ENCODE measurements at regions not wholly inside any gene's neighbourhood (a gene's known extent, or its start where the extent isn't known, plus 50 kb on each side); places are given as distances from the start of the nearest gene placed in this dataset.
"Not testable (repeated sequence)": the region's sequence is repeated elsewhere in the genome, so short reads cannot be mapped to it uniquely, and the experiment has no call there.

DNA sequence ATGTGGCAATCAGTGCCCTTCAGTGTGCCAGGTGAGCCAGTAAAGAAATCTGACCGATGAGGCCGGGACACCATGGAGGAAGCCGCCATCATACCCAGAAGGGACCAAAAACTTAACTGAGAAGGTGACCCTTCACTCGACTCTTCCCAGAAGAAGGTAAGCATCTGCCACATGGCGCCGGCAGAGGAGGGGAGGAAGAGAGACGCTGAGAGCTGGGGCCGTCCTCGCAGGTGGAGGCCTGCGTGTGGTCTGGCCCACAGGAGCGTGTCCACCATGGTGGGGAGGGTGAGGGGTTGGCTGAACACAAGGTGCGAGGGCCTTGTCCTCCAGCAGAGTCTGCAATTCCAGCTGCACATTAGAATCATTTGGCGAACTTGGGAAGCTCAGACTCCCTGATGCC, 513.1 kb upstream of the RAB6C start:
- no peak for FAIRE-seq

DNA sequence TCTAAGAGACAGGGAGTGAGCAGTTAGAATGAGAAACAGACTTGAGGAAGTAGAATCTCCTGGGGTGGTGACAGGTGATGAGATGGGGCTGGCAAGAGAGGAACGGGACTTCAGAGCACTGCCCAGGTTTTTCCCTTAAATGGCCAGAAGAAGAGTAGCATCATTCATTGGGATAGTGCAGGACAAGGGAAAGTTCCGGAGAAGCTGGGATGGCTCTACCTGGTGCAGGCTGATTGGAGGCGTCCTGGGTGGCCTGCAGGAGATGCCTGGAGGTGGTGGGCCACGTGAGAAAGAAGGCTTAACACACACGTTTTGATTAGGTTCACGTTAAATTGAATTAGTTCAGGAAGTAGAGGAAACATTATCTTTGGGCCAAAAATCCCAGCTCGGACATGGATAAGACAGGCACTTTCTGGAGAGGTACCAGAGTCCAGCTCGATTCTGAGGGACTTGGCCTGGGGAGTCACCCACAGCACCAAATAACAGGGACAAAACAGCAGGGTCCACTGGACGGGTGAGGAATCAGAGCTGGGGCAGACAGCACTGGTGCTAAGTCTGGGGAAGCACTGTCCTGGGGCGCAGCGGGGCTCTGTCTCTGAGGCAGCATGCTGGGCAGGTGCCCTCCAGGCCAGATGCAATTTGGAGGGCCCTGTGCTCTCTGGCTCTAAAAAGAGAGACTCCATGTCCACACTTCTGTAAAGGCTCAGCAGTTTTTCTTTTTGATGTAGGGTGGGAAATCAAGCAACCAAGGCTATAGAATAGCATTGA, 512.3 kb upstream of the RAB6C start:
- no peak for FAIRE-seq

DNA sequence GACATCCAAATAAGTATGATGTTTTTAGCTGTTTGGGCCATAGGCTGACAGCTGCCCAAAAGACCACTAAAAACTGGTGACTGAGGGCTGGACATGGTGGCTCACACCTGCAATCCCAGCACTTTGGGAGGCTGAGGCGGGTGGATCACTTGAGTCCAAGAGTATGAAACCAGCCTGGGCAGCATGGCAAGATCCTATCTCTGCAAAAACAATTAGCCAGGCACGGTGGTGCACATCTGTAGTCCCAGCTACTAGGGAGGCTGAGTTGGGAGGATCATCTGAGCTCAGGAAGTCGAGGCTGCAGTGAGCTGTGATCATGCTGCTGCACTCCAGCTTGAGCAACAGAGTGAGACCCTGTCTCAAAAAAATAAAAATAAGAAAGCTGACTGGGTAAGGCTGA, 511.5 kb upstream of the RAB6C start:
- no peak for FAIRE-seq

DNA sequence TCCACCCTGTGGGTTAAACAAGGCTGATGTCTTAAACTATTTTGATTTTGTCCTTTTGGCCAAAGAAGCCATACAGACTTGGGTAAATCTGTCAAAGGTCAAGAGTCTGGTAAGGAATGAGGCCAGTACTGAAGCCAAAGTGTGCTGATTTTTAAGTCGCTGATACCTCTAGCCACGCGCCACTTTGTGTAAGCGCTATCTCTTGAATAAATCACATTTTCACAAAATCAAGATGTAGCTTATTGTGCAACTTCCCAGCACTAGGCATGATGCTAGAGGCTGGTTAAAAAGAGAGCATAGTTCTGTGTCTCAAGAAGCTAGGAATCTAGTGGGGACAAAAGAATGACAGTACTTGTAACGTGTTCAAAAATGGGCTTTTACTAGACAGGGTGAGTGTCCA, 510.6 kb upstream of the RAB6C start:
- FAIRE-seq, result no peak

DNA sequence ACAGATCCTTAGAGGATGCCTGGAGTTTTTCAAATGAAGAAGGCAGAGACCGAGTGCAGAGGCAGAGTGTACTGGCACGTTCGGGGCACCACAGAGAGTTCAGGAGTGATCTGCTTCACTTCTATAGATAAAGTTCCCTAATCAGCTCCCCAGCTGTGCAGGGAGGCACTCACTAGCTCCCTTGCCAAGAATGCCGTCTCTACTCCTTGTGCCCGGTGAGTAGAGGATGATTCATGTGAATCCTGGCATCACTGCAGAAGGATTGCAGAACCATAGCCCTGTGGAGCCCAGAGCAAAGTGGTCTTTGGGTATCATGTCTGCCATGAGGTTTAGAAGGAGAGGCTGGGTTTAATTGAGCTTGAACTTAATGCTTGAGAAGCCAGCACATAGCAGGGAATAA, 510.1 kb upstream of the RAB6C start:
- no peak for FAIRE-seq

DNA sequence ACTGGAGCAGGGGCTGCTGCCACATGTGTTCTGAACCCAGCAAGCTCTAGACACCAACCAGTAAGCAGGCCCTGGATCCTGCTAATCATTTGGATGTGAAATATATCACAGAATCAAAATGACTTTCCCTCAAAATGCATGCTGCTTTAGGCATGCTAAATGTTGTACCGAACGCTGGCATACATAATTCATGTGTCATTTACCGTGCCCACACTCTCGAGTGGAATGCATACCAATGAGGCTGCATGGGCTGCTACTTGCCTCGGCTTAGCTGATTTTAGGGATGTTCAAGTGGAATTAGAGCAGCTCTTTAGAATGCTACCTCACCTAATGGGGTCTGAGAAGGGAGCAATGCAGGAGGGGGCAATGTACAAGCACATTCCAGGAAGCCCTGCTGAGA, 509.6 kb upstream of the RAB6C start:
- no peak for FAIRE-seq

DNA sequence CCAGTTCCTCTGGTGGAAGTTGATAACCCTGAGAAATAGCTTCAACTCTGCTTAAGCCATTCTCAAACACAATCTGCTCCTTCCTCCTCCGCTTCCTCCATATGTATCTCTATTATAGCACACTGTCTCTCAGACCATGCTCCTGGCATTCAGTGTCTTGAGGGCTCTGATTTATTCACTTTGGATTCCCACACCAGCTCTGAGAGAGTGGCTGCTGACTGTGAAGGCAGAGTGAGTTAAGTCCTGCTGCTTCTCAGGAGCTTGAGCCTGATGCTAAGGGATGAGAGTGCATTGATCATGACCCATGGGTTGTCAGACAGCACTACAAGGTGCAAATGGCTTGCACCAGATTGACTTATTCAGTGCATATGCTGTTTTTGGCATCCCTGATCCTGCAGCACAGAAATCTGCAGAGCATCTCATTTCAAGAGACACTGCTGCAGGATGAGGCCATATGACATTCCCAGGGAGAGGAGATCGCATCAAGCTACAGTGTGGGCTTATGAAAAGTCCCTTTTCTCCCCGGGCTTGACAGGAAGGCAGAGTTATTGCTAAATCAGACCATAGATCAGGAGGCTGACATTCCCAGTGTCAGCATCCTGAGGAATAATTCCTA, 500.5 kb upstream of the RAB6C start:
- FAIRE-seq, result no peak

DNA sequence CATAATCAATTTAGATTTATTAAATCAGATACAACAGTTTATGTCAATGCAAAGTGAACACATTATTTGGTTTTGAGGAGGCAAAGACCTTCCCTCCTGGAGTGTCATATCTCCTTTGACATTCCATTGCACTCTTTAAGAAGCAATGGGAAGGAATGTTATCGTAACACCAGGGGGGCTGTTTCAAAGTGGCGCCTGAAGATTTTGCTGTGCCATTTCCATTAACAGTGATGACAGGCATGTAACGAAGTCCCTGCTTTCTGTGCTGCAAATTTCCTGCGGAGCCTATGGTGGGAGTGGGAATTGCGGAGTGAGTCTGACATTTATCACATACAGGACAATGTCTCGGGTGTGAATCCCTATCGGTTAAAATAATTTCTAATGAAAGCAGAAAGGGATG, 499.6 kb upstream of the RAB6C start:
- FAIRE-seq, result no peak

DNA sequence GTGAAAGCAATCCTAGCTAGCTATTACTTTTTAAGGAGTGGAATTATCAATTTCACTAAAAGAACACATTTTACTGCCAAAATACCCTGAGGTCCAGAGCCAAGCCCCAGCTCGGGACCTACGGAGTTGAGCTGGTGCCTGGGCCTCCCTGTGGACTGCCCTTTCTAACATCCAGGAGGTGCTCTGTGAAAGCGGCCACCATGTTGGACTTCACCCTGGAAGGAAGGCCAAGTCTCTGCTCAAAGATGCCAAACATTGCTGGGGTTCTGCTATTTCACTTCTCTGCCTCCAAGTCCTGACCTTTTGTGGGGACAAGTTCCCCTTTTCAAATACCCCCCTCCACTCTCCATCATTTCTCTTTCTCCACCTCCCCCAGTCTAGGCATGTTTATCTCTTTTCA, 498.7 kb upstream of the RAB6C start:
- FAIRE-seq, result no peak

DNA sequence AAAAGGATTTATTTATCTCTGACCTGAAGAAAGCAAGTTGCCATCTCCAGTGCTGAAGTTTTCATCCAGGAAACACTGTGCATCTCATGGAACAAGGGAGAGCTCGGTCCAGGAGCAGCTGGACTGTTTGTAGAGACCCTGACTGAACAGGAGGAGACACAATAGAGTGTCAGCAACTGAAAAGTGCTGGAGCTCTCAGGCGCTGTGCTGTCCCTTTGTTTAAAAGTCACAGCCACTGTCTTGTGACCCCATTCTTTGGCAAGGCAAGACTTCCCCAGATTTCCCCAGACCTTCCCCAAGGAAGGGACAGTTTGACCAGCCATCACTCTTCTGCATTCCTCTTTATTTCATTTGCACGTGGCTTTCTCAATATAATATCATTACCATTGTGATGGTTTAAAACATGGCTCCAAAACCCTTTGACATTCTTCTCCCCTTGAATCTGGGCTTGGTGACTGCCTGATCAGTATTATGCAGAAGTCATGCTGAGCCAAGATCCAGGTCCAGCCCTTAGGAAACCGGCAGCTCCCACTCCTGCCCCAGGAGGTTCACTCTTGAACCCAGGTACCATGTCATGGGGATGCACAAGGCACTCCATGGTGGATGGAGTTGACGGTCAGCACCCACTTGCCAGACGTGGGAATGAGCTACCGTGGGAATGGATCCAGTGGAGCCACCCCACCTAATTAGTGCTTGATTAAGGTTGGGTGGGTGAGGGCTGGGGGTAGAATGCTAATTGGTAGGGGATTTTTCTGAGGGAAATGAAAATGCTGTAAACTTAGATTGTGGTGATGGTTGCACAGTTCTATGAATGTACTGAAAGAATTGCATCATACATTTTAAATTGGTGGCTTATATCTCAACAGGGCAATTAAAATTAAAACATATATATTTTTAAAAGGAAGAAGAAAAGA, 497.9 kb upstream of the RAB6C start:
- no peak for FAIRE-seq

DNA sequence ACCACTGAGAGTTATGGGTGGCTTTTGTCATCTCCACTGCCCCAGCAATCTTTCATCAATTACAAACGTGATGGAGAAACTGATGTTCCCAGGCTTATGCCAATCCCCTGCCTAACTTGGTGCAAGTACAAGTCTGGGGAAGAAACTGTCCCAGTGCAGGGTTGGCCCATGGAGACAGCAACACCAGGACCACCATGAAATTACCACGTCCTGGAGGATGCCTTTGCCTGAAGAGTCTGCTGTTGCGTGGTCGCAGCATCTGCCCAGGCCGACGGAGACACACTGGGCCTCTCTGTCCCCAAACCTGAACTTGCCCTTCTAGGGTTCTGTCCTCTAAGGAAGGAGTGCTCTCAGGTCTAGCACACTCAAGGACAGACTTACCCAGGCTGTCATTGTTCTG, 496.8 kb upstream of the RAB6C start:
- FAIRE-seq, result no peak

DNA sequence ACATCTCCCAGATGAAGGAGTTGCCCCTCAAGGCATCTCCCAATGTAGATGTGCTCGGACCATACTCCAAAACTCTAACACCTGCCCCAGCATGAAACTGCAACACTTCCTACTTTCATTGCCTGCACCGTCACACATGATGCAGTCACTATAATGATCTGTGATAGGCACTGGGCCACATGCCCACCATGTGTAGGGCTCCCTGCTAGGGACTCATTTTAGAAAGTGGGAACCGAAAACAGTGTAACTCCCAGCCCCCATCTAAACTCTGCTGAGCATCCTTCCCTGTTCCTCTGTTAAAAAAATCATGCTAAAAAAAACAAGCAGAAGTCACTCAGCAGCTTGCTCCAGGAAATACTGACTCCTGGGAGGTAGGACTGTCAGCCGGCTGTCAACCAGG, 496.1 kb upstream of the RAB6C start:
- FAIRE-seq, result no peak

DNA sequence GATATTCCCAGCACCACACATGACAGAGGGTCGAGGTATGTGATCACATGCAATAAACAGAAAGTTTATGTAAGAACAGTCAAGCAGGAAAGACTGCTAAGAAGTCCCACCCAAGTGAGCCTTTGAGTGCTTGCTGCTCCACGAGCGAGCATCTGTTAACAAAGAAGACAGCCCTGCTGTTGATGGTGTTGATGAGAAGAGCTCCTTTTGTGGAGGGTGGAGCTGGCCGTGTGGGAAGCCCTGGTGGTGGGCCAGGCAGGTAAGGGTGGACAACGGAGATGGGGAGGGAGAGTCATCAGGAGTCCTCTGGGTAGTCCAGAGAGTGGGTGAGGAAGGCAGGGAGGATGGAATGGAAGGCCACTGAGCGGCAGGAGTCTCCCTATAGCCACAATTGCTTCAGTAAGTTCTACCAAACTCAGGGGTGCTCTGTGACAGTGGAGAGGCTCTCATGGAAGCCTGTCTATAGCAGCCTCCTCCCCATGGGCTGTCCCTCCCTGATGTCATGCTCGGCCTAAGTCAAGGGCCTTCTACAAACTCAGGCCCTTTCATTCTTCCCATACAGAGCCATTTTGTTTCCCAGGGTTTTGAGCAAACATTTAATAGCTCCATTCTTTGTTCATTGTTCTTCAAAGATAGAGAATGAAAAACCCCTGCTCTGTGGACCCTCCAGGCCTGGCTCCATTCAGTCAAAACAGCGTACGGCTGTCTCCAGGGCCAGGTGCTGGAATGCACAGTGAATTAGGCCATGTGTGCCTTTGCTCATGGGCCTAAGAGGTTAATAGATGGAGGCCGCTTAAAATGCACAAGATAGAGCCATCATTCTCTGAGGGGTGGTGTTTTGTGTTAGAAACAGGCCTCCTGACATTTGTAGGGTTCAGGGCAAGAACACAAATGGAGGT, 494.2 kb upstream of the RAB6C start:
- no peak for FAIRE-seq

DNA sequence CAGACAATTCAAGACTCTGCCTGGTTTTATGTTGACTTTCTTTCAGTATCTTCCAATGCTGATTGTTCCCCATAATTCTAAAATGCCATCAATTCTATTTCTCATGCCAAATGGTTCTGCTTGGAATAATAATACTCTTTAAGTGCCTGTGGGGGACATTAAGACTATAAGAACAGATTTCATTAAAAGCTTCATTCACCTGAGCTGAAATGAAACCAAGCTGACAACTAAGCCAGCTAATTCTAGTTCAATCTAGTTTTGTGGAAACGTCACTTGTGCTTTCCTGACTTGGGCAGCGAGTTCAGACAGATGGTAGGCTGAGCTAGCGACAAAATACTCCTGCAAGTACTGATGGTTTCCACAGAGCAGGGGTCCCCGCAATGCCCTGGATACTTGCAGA, 491.1 kb upstream of the RAB6C start:
- FAIRE-seq, result no peak

DNA sequence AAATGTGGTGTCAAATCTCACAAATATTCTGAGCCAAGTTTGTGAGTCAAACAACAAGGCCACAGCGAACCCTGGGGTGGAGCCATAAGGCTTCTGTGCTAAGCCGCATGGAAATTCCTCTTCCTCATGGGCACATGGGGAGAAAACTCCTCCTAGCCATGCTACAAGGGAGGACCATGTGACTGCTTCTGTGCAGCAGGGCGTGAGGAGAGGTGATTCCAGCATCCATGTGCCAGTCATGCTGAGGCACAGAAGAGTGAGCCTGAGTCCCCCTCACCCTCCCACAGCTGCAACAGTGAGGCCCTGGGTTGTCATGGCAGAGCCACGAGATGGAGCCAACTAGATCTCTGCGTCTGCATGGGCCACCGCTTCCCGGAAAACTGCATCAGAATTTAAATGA, 488.8 kb upstream of the RAB6C start:
- no peak for FAIRE-seq

DNA sequence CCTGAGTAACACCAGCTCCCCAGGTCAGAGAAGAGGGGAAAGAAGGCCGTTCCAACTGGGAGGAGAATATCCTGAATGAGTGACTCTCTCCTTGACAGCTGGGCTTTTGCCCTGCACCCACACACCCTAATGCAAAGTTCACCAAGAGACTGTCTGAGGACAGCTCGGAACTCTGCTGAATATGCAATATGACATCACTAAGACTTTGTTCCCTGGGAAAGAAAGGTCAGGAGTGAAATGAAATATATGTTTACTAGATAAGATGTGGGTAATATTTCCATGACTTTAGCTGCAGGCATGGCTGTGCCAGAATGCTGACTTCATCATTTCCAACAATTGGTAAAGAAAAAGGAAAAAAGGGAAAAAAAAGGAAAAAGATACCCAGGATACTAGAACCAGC, 488.2 kb upstream of the RAB6C start:
- FAIRE-seq, result no peak

DNA sequence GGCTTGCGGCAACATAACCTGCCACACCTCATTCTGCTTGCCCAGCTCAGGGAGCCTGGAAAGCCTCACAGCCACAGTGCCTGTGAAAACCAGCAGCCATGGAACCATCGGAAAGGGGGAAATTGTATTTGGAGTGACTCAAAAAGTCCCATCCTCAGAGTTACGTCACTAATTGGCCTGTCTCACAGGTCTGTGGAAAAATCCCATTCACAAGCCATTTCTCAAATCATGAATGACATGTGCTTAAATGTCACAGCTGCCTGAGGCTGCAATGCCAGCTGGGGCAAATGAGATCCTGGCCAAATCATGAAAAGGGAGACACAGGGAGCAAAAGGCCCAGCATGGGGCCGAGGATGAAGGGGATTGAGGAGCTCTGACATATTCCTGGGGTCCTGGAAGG, 486.9 kb upstream of the RAB6C start:
- FAIRE-seq, result no peak

DNA sequence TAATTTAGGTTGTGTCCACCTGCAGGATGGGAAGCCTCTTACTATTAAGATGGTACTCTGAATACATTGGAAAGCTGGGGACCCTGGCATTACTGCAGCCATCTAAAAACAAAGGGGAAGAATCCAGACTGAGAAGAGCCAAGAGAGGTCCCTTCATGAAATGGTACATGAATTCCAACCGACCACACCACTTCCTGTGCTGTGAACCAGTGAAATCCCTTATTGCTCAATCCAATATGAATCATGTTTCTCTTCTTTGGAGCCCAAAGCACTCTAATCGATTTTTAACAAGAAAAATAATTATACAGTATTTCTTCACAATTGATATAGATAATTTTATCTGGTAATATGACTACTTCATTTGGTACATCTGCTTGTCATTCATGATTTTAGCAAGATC, 479.7 kb upstream of the RAB6C start:
- no peak for FAIRE-seq

DNA sequence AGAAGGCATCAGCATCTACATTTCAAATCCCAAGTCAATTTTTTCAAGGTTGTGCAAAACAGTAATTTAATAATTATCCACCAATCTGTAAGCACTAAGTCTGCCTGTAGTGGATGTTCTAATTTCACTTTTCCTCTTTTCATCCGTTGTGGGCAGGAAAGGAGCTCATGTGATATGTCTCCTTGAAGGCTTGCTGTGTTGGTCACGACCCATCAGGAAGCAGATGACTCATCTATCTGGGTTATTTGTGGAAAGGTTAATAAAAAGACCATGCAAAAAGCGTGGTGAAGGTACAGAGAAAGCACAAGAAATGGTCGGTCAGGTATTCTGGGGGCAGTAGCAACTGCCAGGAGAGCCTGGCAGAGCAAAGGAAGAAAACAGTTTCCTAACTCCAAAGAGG, 476.7 kb upstream of the RAB6C start:
- FAIRE-seq, result no peak

DNA sequence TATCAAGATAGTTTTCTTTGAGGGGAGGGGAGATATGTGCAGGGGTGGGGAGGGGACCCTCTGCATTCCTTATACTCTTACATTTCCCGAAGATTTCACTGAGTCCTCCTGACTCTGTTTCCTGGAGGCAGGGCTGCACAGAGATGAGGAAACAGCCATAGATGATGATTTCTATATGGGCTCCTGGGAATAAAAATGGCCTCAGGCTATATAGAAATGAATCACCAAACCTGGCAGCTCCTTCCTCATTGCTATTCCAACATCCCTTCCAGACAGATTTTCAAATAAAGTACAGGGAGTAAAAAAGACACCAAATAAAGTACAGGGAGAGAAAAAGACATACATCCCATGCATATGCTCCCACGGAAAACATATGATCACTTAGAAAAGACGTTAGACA, 474.8 kb upstream of the RAB6C start:
- no peak for FAIRE-seq

DNA sequence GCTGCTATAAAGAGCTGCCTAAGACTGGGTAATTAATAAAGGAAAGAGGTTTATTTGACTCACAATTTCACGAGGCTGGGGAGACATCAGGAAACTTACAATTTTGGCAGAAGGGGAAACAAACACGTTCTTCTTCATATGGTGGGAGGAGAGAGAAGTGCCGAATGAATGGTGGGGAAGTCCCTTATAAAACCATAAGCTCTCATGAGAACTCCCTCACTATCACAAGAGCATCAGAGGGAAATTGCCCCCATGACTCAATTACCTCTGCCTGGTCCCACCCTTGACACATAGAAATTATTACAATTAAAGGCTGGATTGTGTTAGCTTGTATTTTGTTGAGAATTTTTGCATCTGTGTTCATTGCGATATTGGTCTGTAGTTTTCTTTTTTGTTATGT, 460.5 kb upstream of the RAB6C start:
- no peak for FAIRE-seq

DNA sequence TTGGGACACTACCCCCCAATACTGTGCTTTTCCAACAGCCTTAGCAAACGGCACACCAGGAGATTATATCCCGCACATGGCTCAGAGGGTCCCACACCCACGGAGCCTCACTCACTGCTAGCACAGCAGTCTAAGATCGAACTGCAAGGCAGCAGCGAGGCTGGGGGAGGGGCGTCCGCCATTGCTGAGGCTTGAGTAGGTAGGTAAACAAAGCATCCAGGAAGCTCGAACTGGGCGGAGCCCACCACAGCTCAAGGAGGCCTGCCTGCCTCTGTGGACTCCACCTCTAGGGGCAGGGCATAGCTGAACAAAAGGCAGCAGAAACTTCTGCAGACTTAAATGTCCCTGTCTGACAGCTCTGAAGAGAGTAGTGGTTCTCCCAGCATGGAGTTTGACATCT, 447.3 kb upstream of the RAB6C start:
- not testable (repeated sequence) for FAIRE-seq

DNA sequence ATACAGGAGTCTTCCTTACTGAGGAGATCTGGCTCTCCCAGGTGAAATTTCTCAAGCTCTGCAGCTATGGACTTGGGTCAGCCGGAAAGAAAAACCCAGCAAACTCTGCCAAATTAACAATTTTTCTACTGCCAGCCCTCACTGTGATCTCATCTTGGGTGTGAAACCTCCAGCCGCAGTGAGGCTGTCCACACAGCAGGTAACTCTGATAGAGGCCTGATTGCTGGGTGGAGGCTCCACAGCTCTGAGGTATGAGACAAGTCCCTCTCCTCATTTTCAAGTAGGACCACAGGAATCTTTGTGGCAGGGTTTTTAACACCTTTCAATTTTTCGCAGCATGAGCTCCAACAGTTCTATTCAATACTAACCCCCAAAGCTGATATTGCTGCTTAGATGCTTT, 430.6 kb upstream of the RAB6C start:
- no peak for FAIRE-seq

Measured in G401.6 (cell line).